MCF 10A (cell line): ENCODE measurements at regions not wholly inside any gene's neighbourhood (a gene's known extent, or its start where the extent isn't known, plus 50 kb on each side); places are given as distances from the start of the nearest gene placed in this dataset.

Experiments used
- BruUV-seq: library from RNA; stranded (reverse); fragments of 400-500 nt; replicated peaks from 2 replicates; lab custom pipeline; 2021; lab: Mats Ljungman, UMichigan
- CTCF ChIA-PET: fragments of 300-600 bp; sonication (Branson Sonifier 250); formaldehyde crosslinking; extraction: SDS; loops from one replicate; lab custom pipeline; 2021; ENCODE audit warnings: antibody characterized with exemption, inconsistent platforms; lab: Yijun Ruan, JAX
- POLR2A ChIA-PET: fragments of 300-600, 350-650 bp; sonication (Branson Sonifier 250); formaldehyde crosslinking; extraction: SDS; loops from one replicate; lab custom pipeline; 2020; ENCODE audit warnings: antibody characterized with exemption, inconsistent platforms; lab: Yijun Ruan, JAX
- DNase-seq: peaks from one replicate; pipeline ENCODE4 v3.0.0-alpha.2; 2018; ENCODE audit not compliant: unreplicated experiment
- H3K27ac Mint-ChIP-seq: one replicate; pipeline ENCODE4 v1.8.0; 2022; ENCODE audit warnings: mild to moderate bottlenecking, low read depth, mixed read lengths; ENCODE audit not compliant: unreplicated experiment
- H3K27me3 Mint-ChIP-seq: one replicate; pipeline ENCODE4 v1.8.0; 2022; ENCODE audit warnings: mixed read lengths; ENCODE audit not compliant: insufficient read depth, unreplicated experiment
- H3K36me3 Mint-ChIP-seq: one replicate; pipeline ENCODE4 v1.8.0; 2022; ENCODE audit warnings: mild to moderate bottlenecking, moderate library complexity, mixed read lengths; ENCODE audit not compliant: insufficient read depth, unreplicated experiment
- H3K4me1 Mint-ChIP-seq: one replicate; pipeline ENCODE4 v1.8.0; 2022; ENCODE audit warnings: mixed read lengths; ENCODE audit not compliant: insufficient read depth, unreplicated experiment
- H3K4me3 Mint-ChIP-seq: one replicate; pipeline ENCODE4 v1.8.0; 2022; ENCODE audit warnings: mild to moderate bottlenecking, moderate library complexity, mixed read lengths; ENCODE audit not compliant: unreplicated experiment
- H3K9me3 Mint-ChIP-seq: one replicate; pipeline ENCODE4 v1.8.0; 2022; ENCODE audit warnings: mixed read lengths; ENCODE audit not compliant: unreplicated experiment
- CTCF ChIP-seq: fragments of 200-600 bp; IDR thresholded peaks from one replicate; pipeline ENCODE4 v1.8.0; 2022; ENCODE audit warnings: antibody characterized with exemption, mild to moderate bottlenecking; ENCODE audit not compliant: unreplicated experiment
- intact Hi-C: fragments of 100-400 bp; cut with micrococcal nuclease; formaldehyde crosslinking; loops from 2 replicates; pipeline ENCODE4 v1.14.1; 2022

GRCh38 chr1:118445156-118445555, 260.1 kb upstream of the SPAG17 start:
- no peak for DNase-seq
- Mint-ChIP-seq H3K4me3 (no peak overlapping the region), H3K27ac (no peak overlapping the region), H3K9me3 (peaks cover 8% of the 10 kb centered on the region), H3K4me1 (no peaks in the 10 kb centered on the region), H3K27me3 (no peaks in the 10 kb centered on the region), H3K36me3 (no peaks in the 10 kb centered on the region)
- no peak for TF ChIP-seq CTCF
- intact Hi-C loops: no loop called here
- no TSS peak for BruUV-seq
- POLR2A ChIA-PET: interaction anchor here (0.7 kb wide), 1 partner anchor 40 kb away, joined by 3 read pairs; no protein-coding TSS in a partner anchor
- CTCF ChIA-PET: interaction anchor here (1.3 kb wide), 1 partner anchor 8 kb away, joined by 3 read pairs; no protein-coding TSS in a partner anchor

GRCh38 chr1:118442214-118442613, 257.2 kb upstream of the SPAG17 start:
- Mint-ChIP-seq H3K27ac (no peak overlapping the region), H3K36me3 (no peaks in the 10 kb centered on the region), H3K9me3 (peaks cover 8% of the 10 kb centered on the region), H3K4me3 (no peak overlapping the region), H3K27me3 (no peaks in the 10 kb centered on the region), H3K4me1 (no peaks in the 10 kb centered on the region)
- ChIA-PET CTCF (interaction anchor here (0.7 to 1.0 kb wide), 2 partner anchors 50 to 567 kb away, joined by 3 to 4 read pairs; no protein-coding TSS in a partner anchor), POLR2A (no interaction called here)
- no peak for TF ChIP-seq CTCF
- intact Hi-C loops: no loop called here
- BruUV-seq: no TSS peak
- DNase-seq: no peak

GRCh38 chr1:118437664-118438063, 252.6 kb upstream of the SPAG17 start:
- POLR2A ChIA-PET: no interaction called here
- no peak for DNase-seq
- Mint-ChIP-seq H3K9me3 (no peaks in the 10 kb centered on the region), H3K36me3 (no peaks in the 10 kb centered on the region), H3K4me1 (no peaks in the 10 kb centered on the region), H3K27ac (no peak overlapping the region), H3K27me3 (no peaks in the 10 kb centered on the region), H3K4me3 (no peak overlapping the region)
- CTCF ChIA-PET: interaction anchor here (1.0 to 1.5 kb wide), 2 partner anchors 8 to 16 kb away, joined by 3 read pairs; no protein-coding TSS in a partner anchor
- no TSS peak for BruUV-seq
- intact Hi-C loops: no loop called here
- TF ChIP-seq CTCF: no peak

GRCh38 chr1:118429856-118430255, 244.8 kb upstream of the SPAG17 start:
- CTCF ChIA-PET: interaction anchor here (0.5 to 0.6 kb wide), 2 partner anchors 327 to 1137 kb away, joined by 3 to 4 read pairs; no protein-coding TSS in a partner anchor
- intact Hi-C loops: no loop called here
- BruUV-seq: no TSS peak
- Mint-ChIP-seq H3K27me3 (no peaks in the 10 kb centered on the region), H3K9me3 (no peaks in the 10 kb centered on the region), H3K27ac (no peak overlapping the region), H3K36me3 (no peaks in the 10 kb centered on the region), H3K4me3 (no peak overlapping the region), H3K4me1 (no peaks in the 10 kb centered on the region)
- no peak for TF ChIP-seq CTCF
- POLR2A ChIA-PET: no interaction called here
- no peak for DNase-seq
